GM21526 (cell line): ENCODE measurements at regions not wholly inside any gene's neighbourhood (a gene's known extent, or its start where the extent isn't known, plus 50 kb on each side); places are given as distances from the start of the nearest gene placed in this dataset.
"Not testable (repeated sequence)": the region's sequence is repeated elsewhere in the genome, so short reads cannot be mapped to it uniquely, and the experiment has no call there.

Source experiments
- ATAC-seq: cut with Tn5 transposase; IDR thresholded peaks from one replicate; pipeline ENCODE4 v1.9.1; 2021; ENCODE audit warnings: moderate library complexity; ENCODE audit not compliant: unreplicated experiment, low FRiP score

- ATAC-seq = no peak
Observed at GRCh38 chr2:43075054-43075593, 151.3 kb downstream of the ZFP36L2 start.

GRCh38 chr2:43074592-43075053 lies 151.8 kb downstream of the ZFP36L2 start:
- no peak for ATAC-seq

GRCh38 chr2:43074052-43074451 lies 152.4 kb downstream of the ZFP36L2 start:
- no peak for ATAC-seq

- ATAC-seq = no peak
Observed at GRCh38 chr2:43073401-43073825, 153.0 kb downstream of the ZFP36L2 start.

GRCh38 chr2:43071599-43072550 lies 154.5 kb downstream of the ZFP36L2 start:
- ATAC-seq = no peak

GRCh38 chr2:43070676-43071502 lies 155.5 kb downstream of the ZFP36L2 start:
- no peak for ATAC-seq

- no peak for ATAC-seq
Observed at GRCh38 chr2:43070030-43070429, 156.4 kb downstream of the ZFP36L2 start.

- no peak for ATAC-seq
Observed at GRCh38 chr2:43068631-43069517, 157.5 kb downstream of the ZFP36L2 start.

- ATAC-seq = no peak
Observed at GRCh38 chr2:43068041-43068533, 158.3 kb downstream of the ZFP36L2 start.

GRCh38 chr2:43067254-43068040 lies 159.0 kb downstream of the ZFP36L2 start:
- no peak for ATAC-seq

GRCh38 chr2:43066541-43067253 lies 159.7 kb downstream of the ZFP36L2 start:
- ATAC-seq = not testable (repeated sequence)

- ATAC-seq = no peak
Observed at GRCh38 chr2:43065871-43066270, 160.5 kb downstream of the ZFP36L2 start.

GRCh38 chr2:43065036-43065435 lies 161.4 kb downstream of the ZFP36L2 start:
- ATAC-seq = no peak

GRCh38 chr2:43063096-43063495 lies 163.3 kb downstream of the ZFP36L2 start:
- ATAC-seq = not testable (repeated sequence)

- ATAC-seq = no peak
Observed at GRCh38 chr2:43062058-43062457, 164.3 kb downstream of the ZFP36L2 start.

- no peak for ATAC-seq
Observed at GRCh38 chr2:43060390-43061016, 165.9 kb downstream of the ZFP36L2 start.

GRCh38 chr2:43059183-43059897 lies 167.1 kb downstream of the ZFP36L2 start:
- no peak for ATAC-seq
